Ovary (tissue), 7 donors: ENCODE measurements at regions not wholly inside any gene's neighbourhood (a gene's known extent, or its start where the extent isn't known, plus 50 kb on each side); places are given as distances from the start of the nearest gene placed in this dataset.

Experiments used
- DNase-seq, 5 donors: peaks; one replicate each; pipeline ENCODE4 v3.0.0-alpha.2; 2019 to 2020
- H3K27ac ChIP-seq, 2 donors: fragments of 200-600 bp; one replicate each; pipeline versions ENCODE4 v1.5.1 to v1.8.0; 2019 to 2022
- H3K27me3 ChIP-seq: fragments of 200-600 bp; one replicate; pipeline ENCODE4 v1.8.0; 2022
- H3K36me3 ChIP-seq: fragments of 200-600 bp; sonication (generic); one replicate; pipeline ENCODE4 v1.5.1; 2019
- H3K4me1 ChIP-seq: one replicate; pipeline ENCODE4 v1.8.1; 2013; ENCODE audit warnings: mild to moderate bottlenecking, moderate library complexity; ENCODE audit not compliant: insufficient read depth
- H3K4me3 ChIP-seq: fragments of 200-600 bp; sonication (generic); one replicate; pipeline ENCODE4 v1.5.1; 2017
- H3K9me3 ChIP-seq, 2 donors: fragments of 200-600 bp in 1 of 2; sonication (generic) in 1 of 2; one replicate each; pipeline versions ENCODE4 v1.5.1 to v1.8.1; 2013 to 2019; ENCODE audit warnings: mild to moderate bottlenecking in 1 of 2, moderate library complexity in 1 of 2
- CTCF ChIP-seq, 3 donors: fragments of 450-650 bp in 2 of 3; fragments of 200-600 bp in 1 of 3; IDR thresholded peaks; one replicate each; pipeline versions ENCODE4 v1.5.1 to v1.8.0; 2016 to 2022; ENCODE audit warnings: antibody characterized with exemption in 3 of 3, mild to moderate bottlenecking in 1 of 3
- EP300 ChIP-seq: sonication (generic); formaldehyde crosslinking; IDR thresholded peaks from one replicate; pipeline ENCODE4 v1.6.1; 2017; ENCODE audit warnings: antibody characterized with exemption
- POLR2A ChIP-seq: fragments of 450-650 bp; IDR thresholded peaks from one replicate; pipeline ENCODE4 v1.6.1; 2017; ENCODE audit warnings: antibody characterized with exemption, mild to moderate bottlenecking, moderate library complexity
- WGBS, 3 donors: extraction: QIAGEN DNeasy Blood & Tissue Kit in 1 of 3; methylation state at CpG; one replicate each; pipeline versions ENCODE4 v1.1.5 to v1.1.7; 2013 to 2017; 5-methylcytosine and 5-hydroxymethylcytosine counted together
- intact Hi-C, 4 donors: fragments of 100-400 bp; cut with DNase I; formaldehyde crosslinking; loops; one replicate each; pipeline versions ENCODE4 v1.11.0 to v1.15.1; 2022 to 2023
- donor health status: DM: no; HTN: no; CAD: no; lungs with moderate emphysema.
- donor health status: DM: no; HTN: no; CAD: no.
- donor health status: Bipolar disorder and iron deficiency.
- donor health status: DM: no; HTN: no; CAD: no.
- donor health status: DM: yes; HTN: yes; CAD: no.

GRCh38 chr5:37975531-37975930 is 135.7 kb upstream of the GDNF start:
- TF ChIP-seq POLR2A (no peak), CTCF (IDR thresholded peaks at IDR 0.05) (no peak), EP300 (no peak)
- H3K4me1 ChIP-seq, result peaks cover 5% of the 10 kb centered on the region
- no peaks in the 10 kb centered on the region for H3K36me3 ChIP-seq
- no peaks in the 10 kb centered on the region for H3K9me3 ChIP-seq
- H3K27me3 ChIP-seq, result no peaks in the 10 kb centered on the region
- WGBS, 3 donors, result 5 to 17% (median 6%) methylated on average over 4 of the region's 4 CpGs
- DNase-seq, result no peak
- H3K4me3 ChIP-seq, result no peak overlapping the region
- intact Hi-C loops, result no loop called here
- H3K27ac ChIP-seq, result no peak overlapping the region

GRCh38 chr5:37971483-37972024 is 131.7 kb upstream of the GDNF start:
- TF ChIP-seq EP300, result no peak
- no peak for TF ChIP-seq POLR2A
- TF ChIP-seq CTCF (IDR thresholded peaks at IDR 0.05), result no peak
- intact Hi-C loops, result no loop called here
- peaks cover 5% of the 10 kb centered on the region for H3K4me1 ChIP-seq
- WGBS, 3 donors, result 88 to 93% (median 88%) methylated on average over 1 of the region's 1 CpG
- no peaks in the 10 kb centered on the region for H3K36me3 ChIP-seq
- no peak for DNase-seq
- no peak overlapping the region for H3K27ac ChIP-seq
- H3K27me3 ChIP-seq, result no peaks in the 10 kb centered on the region
- H3K4me3 ChIP-seq, result no peak overlapping the region
- no peaks in the 10 kb centered on the region for H3K9me3 ChIP-seq

- H3K4me1 ChIP-seq, result no peaks in the 10 kb centered on the region
- H3K27me3 ChIP-seq, result no peaks in the 10 kb centered on the region
- H3K4me3 ChIP-seq, result no peak overlapping the region
- no peak for DNase-seq
- intact Hi-C loops, result no loop called here
- no peaks in the 10 kb centered on the region for H3K36me3 ChIP-seq
- TF ChIP-seq EP300 (no peak), POLR2A (no peak), CTCF (IDR thresholded peaks at IDR 0.05) (no peak)
- H3K27ac ChIP-seq, result no peak overlapping the region
- H3K9me3 ChIP-seq, result no peaks in the 10 kb centered on the region
- WGBS, 3 donors, result 0 to 10% (median 2%) methylated on average over 1 of the region's 1 CpG
Measured at GRCh38 chr5:37966871-37967270, 127.0 kb upstream of the GDNF start.

GRCh38 chr5:37966291-37966690 is 126.5 kb upstream of the GDNF start:
- no peaks in the 10 kb centered on the region for H3K4me1 ChIP-seq
- H3K36me3 ChIP-seq, result no peaks in the 10 kb centered on the region
- no peak overlapping the region for H3K27ac ChIP-seq
- H3K9me3 ChIP-seq, result no peaks in the 10 kb centered on the region
- no peak for TF ChIP-seq EP300
- no peak for TF ChIP-seq POLR2A
- no peak for TF ChIP-seq CTCF (IDR thresholded peaks at IDR 0.05)
- no peak overlapping the region for H3K4me3 ChIP-seq
- DNase-seq, result no peak
- 40 to 54% (median 47%) methylated on average over 2 of the region's 2 CpGs for WGBS, 3 donors
- H3K27me3 ChIP-seq, result no peaks in the 10 kb centered on the region
- intact Hi-C loops, result no loop called here
